Karpas-422 (cell line): ENCODE measurements at regions not wholly inside any gene's neighbourhood (a gene's known extent, or its start where the extent isn't known, plus 50 kb on each side); places are given as distances from the start of the nearest gene placed in this dataset.

Experiments
- DNase-seq: peaks from one replicate; pipeline ENCODE4 v3.0.0-alpha.2; 2015
- H2AFZ ChIP-seq: fragments of 200-600 bp; sonication (generic); 2 replicates; pipeline ENCODE4 v1.6.1; 2014; ENCODE audit warnings: antibody characterized with exemption, low read length, mixed read lengths
- H3K27ac ChIP-seq: fragments of 200-600 bp; sonication (generic); 2 replicates; pipeline ENCODE4 v1.5.1; 2014; ENCODE audit warnings: mild to moderate bottlenecking, low read length, moderate library complexity
- H3K27me3 ChIP-seq: fragments of 200-600 bp; sonication (generic); 2 replicates; pipeline ENCODE4 v1.6.1; 2014; ENCODE audit warnings: low read length, mixed read lengths
- H3K36me3 ChIP-seq: fragments of 200-600 bp; sonication (generic); 2 replicates; pipeline ENCODE4 v1.6.1; 2014; ENCODE audit warnings: low read length, mixed read lengths; ENCODE audit not compliant: insufficient read depth
- H3K4me1 ChIP-seq: fragments of 200-600 bp; sonication (generic); 2 replicates; pipeline ENCODE4 v1.6.1; 2014; ENCODE audit warnings: mild to moderate bottlenecking, low read length, mixed read lengths
- H3K4me2 ChIP-seq: fragments of 200-600 bp; sonication (generic); 2 replicates; pipeline ENCODE4 v1.6.1; 2014; ENCODE audit warnings: low read length, low read depth, mild to moderate bottlenecking; ENCODE audit not compliant: poor library complexity, severe bottlenecking
- H3K4me3 ChIP-seq: fragments of 200-600 bp; sonication (generic); 2 replicates; pipeline ENCODE4 v1.5.1; 2014; ENCODE audit warnings: mild to moderate bottlenecking, antibody characterized with exemption, low read length, mixed read lengths
- H3K79me2 ChIP-seq: fragments of 200-600 bp; sonication (generic); 2 replicates; pipeline ENCODE4 v1.6.1; 2014; ENCODE audit warnings: mild to moderate bottlenecking, low read length, mixed read lengths
- H3K9ac ChIP-seq: fragments of 200-600 bp; sonication (generic); 2 replicates; pipeline ENCODE4 v1.6.0; 2014; ENCODE audit warnings: low read length
- H3K9me2 ChIP-seq: fragments of 200-600 bp; sonication (generic), shearing (Covaris generic); replicated peaks from 2 replicates; pipeline ENCODE4 v1.6.0; 2014; ENCODE audit warnings: mild to moderate bottlenecking, low read length, moderate library complexity; ENCODE audit not compliant: insufficient read depth
- H3K9me3 ChIP-seq: fragments of 300-700, 200-600 bp; sonication (generic); 2 replicates; pipeline ENCODE4 v1.6.1; 2014; ENCODE audit warnings: low read length, mixed read lengths
- H4K20me1 ChIP-seq: fragments of 200-600 bp; sonication (generic); 2 replicates; pipeline ENCODE4 v1.6.1; 2014; ENCODE audit warnings: mild to moderate bottlenecking, antibody characterized with exemption, low read length, low read depth; ENCODE audit not compliant: insufficient read depth

- no peak overlapping the region for H3K9ac ChIP-seq
Observed at GRCh38 chr11:115087791-115088190, 409.5 kb downstream of the NXPE2 start.

GRCh38 chr11:115092516-115092915, 411.7 kb downstream of the CADM1 start:
- DNase-seq, result no peak
- H3K9me2 ChIP-seq, result no peaks in the 10 kb centered on the region
- H3K9ac ChIP-seq, result no peak overlapping the region
- no peaks in the 10 kb centered on the region for H3K27me3 ChIP-seq
- no peaks in the 10 kb centered on the region for H4K20me1 ChIP-seq
- no peaks in the 10 kb centered on the region for H3K4me1 ChIP-seq
- H2AFZ ChIP-seq, result no peak overlapping the region
- no peak overlapping the region for H3K4me3 ChIP-seq
- no peaks in the 10 kb centered on the region for H3K79me2 ChIP-seq
- H3K36me3 ChIP-seq, result no peaks in the 10 kb centered on the region
- no peak overlapping the region for H3K4me2 ChIP-seq
- H3K9me3 ChIP-seq, result no peaks in the 10 kb centered on the region
- no peak overlapping the region for H3K27ac ChIP-seq

More at GRCh38 chr11:115087791-115088190, 409.5 kb downstream of the NXPE2 start:
- Histone ChIP-seq H3K4me1 (no peaks in the 10 kb centered on the region), H4K20me1 (no peaks in the 10 kb centered on the region), H3K27me3 (no peaks in the 10 kb centered on the region), H3K9me2 (no peaks in the 10 kb centered on the region), H3K4me3 (no peak overlapping the region), H2AFZ (no peak overlapping the region), H3K4me2 (no peak overlapping the region), H3K36me3 (no peaks in the 10 kb centered on the region), H3K79me2 (no peaks in the 10 kb centered on the region), H3K9me3 (no peaks in the 10 kb centered on the region), H3K27ac (no peak overlapping the region)
- no peak for DNase-seq

- DNase-seq, result no peak
- H3K27me3 ChIP-seq, result no peaks in the 10 kb centered on the region
- no peak overlapping the region for H3K9ac ChIP-seq
- H3K4me1 ChIP-seq, result no peaks in the 10 kb centered on the region
- no peaks in the 10 kb centered on the region for H3K79me2 ChIP-seq
- no peak overlapping the region for H3K4me2 ChIP-seq
- H3K4me3 ChIP-seq, result no peak overlapping the region
- H3K27ac ChIP-seq, result no peak overlapping the region
- H3K9me3 ChIP-seq, result no peaks in the 10 kb centered on the region
- no peaks in the 10 kb centered on the region for H4K20me1 ChIP-seq
- H2AFZ ChIP-seq, result no peak overlapping the region
- no peaks in the 10 kb centered on the region for H3K36me3 ChIP-seq
- H3K9me2 ChIP-seq, result no peaks in the 10 kb centered on the region
Observed at GRCh38 chr11:115097796-115098408, 406.3 kb downstream of the CADM1 start.

- no peak for DNase-seq
- Histone ChIP-seq H3K4me2 (no peak overlapping the region), H3K27me3 (no peaks in the 10 kb centered on the region)
Observed at GRCh38 chr11:115100706-115101105, 403.5 kb downstream of the CADM1 start.

GRCh38 chr11:115103921-115104320, 400.3 kb downstream of the CADM1 start:
- H3K4me1 ChIP-seq, result no peaks in the 10 kb centered on the region
- no peak overlapping the region for H2AFZ ChIP-seq
- no peak overlapping the region for H3K27ac ChIP-seq
- no peak overlapping the region for H3K4me3 ChIP-seq
- H3K36me3 ChIP-seq, result no peaks in the 10 kb centered on the region
- no peaks in the 10 kb centered on the region for H3K27me3 ChIP-seq
- H3K4me2 ChIP-seq, result no peak overlapping the region
- DNase-seq, result no peak
- no peaks in the 10 kb centered on the region for H3K9me2 ChIP-seq
- H3K9me3 ChIP-seq, result no peaks in the 10 kb centered on the region
- no peaks in the 10 kb centered on the region for H4K20me1 ChIP-seq
- no peak overlapping the region for H3K9ac ChIP-seq
- H3K79me2 ChIP-seq, result no peaks in the 10 kb centered on the region

More at GRCh38 chr11:115100706-115101105, 403.5 kb downstream of the CADM1 start:
- no peaks in the 10 kb centered on the region for H3K79me2 ChIP-seq
- H3K9me2 ChIP-seq, result no peaks in the 10 kb centered on the region
- no peak overlapping the region for H2AFZ ChIP-seq
- no peaks in the 10 kb centered on the region for H3K4me1 ChIP-seq
- H3K27ac ChIP-seq, result no peak overlapping the region
- H4K20me1 ChIP-seq, result no peaks in the 10 kb centered on the region
- H3K4me3 ChIP-seq, result no peak overlapping the region
- no peaks in the 10 kb centered on the region for H3K36me3 ChIP-seq
- no peaks in the 10 kb centered on the region for H3K9me3 ChIP-seq
- no peak overlapping the region for H3K9ac ChIP-seq

GRCh38 chr11:115104851-115105453, 399.3 kb downstream of the CADM1 start:
- H2AFZ ChIP-seq, result no peak overlapping the region
- no peak overlapping the region for H3K4me2 ChIP-seq
- H3K79me2 ChIP-seq, result no peaks in the 10 kb centered on the region
- no peak overlapping the region for H3K4me3 ChIP-seq
- no peak for DNase-seq
- no peaks in the 10 kb centered on the region for H3K9me2 ChIP-seq
- no peaks in the 10 kb centered on the region for H3K4me1 ChIP-seq
- H3K27me3 ChIP-seq, result no peaks in the 10 kb centered on the region
- H3K36me3 ChIP-seq, result no peaks in the 10 kb centered on the region
- H3K27ac ChIP-seq, result no peak overlapping the region
- no peak overlapping the region for H3K9ac ChIP-seq
- no peaks in the 10 kb centered on the region for H4K20me1 ChIP-seq
- H3K9me3 ChIP-seq, result no peaks in the 10 kb centered on the region

- Histone ChIP-seq H3K9me3 (no peaks in the 10 kb centered on the region), H3K36me3 (no peaks in the 10 kb centered on the region), H3K4me2 (no peak overlapping the region), H2AFZ (no peak overlapping the region), H3K4me3 (no peak overlapping the region), H3K9me2 (no peaks in the 10 kb centered on the region), H3K79me2 (no peaks in the 10 kb centered on the region), H3K27me3 (no peaks in the 10 kb centered on the region), H3K4me1 (no peaks in the 10 kb centered on the region), H3K27ac (no peak overlapping the region), H4K20me1 (no peaks in the 10 kb centered on the region), H3K9ac (no peak overlapping the region)
- DNase-seq, result no peak
Observed at GRCh38 chr11:115111066-115111465, 393.1 kb downstream of the CADM1 start.

- no peaks in the 10 kb centered on the region for H3K9me3 ChIP-seq
- no peaks in the 10 kb centered on the region for H3K4me1 ChIP-seq
Observed at GRCh38 chr11:115112754-115113153, 391.5 kb downstream of the CADM1 start.

More at GRCh38 chr11:115112754-115113153, 391.5 kb downstream of the CADM1 start:
- Histone ChIP-seq H3K4me2 (no peak overlapping the region), H3K36me3 (no peaks in the 10 kb centered on the region), H3K27ac (no peak overlapping the region), H3K27me3 (no peaks in the 10 kb centered on the region), H2AFZ (no peak overlapping the region), H3K9me2 (no peaks in the 10 kb centered on the region), H3K79me2 (no peaks in the 10 kb centered on the region), H3K9ac (no peak overlapping the region), H3K4me3 (no peak overlapping the region), H4K20me1 (no peaks in the 10 kb centered on the region)
- DNase-seq, result no peak
